Superior temporal gyrus (tissue), 1 donor: ENCODE measurements at regions not wholly inside any gene's neighbourhood (a gene's known extent, or its start where the extent isn't known, plus 50 kb on each side); places are given as distances from the start of the nearest gene placed in this dataset.

Source experiments
- DNase-seq: peaks from one replicate; pipeline ENCODE4 v3.0.0-alpha.2; 2016; ENCODE audit errors: extremely low spot score

GRCh38 chr4:74642006-74642405, 152.3 kb downstream of the BTC start:
- no peak for DNase-seq

GRCh38 chr4:74649193-74649592, 145.1 kb downstream of the BTC start:
- no peak for DNase-seq

GRCh38 chr4:74651198-74651597, 143.1 kb downstream of the BTC start:
- DNase-seq = no peak

GRCh38 chr4:74653331-74654229, 140.7 kb downstream of the BTC start:
- DNase-seq = no peak

- DNase-seq = no peak
Measured at GRCh38 chr4:74654230-74654681, 140.1 kb downstream of the BTC start.

GRCh38 chr4:74656596-74656995, 137.7 kb downstream of the BTC start:
- no peak for DNase-seq

- DNase-seq = no peak
Measured at GRCh38 chr4:74658116-74658515, 136.2 kb downstream of the BTC start.

GRCh38 chr4:74659576-74660411, 134.5 kb downstream of the BTC start:
- DNase-seq = peak; percentile 30

- DNase-seq = no peak
Measured at GRCh38 chr4:74660866-74661265, 133.5 kb downstream of the BTC start.

GRCh38 chr4:74661427-74662201, 132.7 kb downstream of the BTC start:
- no peak for DNase-seq

- no peak for DNase-seq
Measured at GRCh38 chr4:74663631-74664030, 130.7 kb downstream of the BTC start.

GRCh38 chr4:74665346-74665745, 129.0 kb downstream of the BTC start:
- no peak for DNase-seq

GRCh38 chr4:74665876-74666275, 128.4 kb downstream of the BTC start:
- no peak for DNase-seq

- no peak for DNase-seq
Measured at GRCh38 chr4:74667438-74667837, 126.9 kb downstream of the BTC start.

GRCh38 chr4:74667944-74668343, 126.4 kb downstream of the BTC start:
- no peak for DNase-seq

GRCh38 chr4:74669702-74670101, 124.6 kb downstream of the BTC start:
- DNase-seq = no peak

- DNase-seq = no peak
Measured at GRCh38 chr4:74670583-74670982, 123.7 kb downstream of the BTC start.

GRCh38 chr4:74671080-74671698, 123.1 kb downstream of the BTC start:
- peak; percentile 33 for DNase-seq

GRCh38 chr4:74674750-74675149, 119.6 kb downstream of the BTC start:
- DNase-seq = no peak

- DNase-seq = peak; percentile 51
Measured at GRCh38 chr4:74675673-74676279, 118.5 kb downstream of the BTC start.
